SK-N-SH (cell line): ENCODE measurements at regions not wholly inside any gene's neighbourhood (a gene's known extent, or its start where the extent isn't known, plus 50 kb on each side); places are given as distances from the start of the nearest gene placed in this dataset.

ENCODE experiments used
- CTCF ChIA-PET: fragments of 300-600, 350-600 bp; formaldehyde crosslinking; extraction: SDS; loops from one replicate; lab custom pipeline; 2021; lab: Yijun Ruan, JAX
- POLR2A ChIA-PET: fragments of 350-600 bp; sonication (Branson Sonifier 250); formaldehyde crosslinking; extraction: SDS; loops from one replicate; lab custom pipeline; 2020; ENCODE audit warnings: antibody characterized with exemption, inconsistent platforms; lab: Yijun Ruan, JAX
- DNase-seq: peaks from one replicate; pipeline ENCODE4 v3.0.0; 2012
- H2AFZ ChIP-seq: fragments of 200-600 bp; sonication (generic); 2 replicates; pipeline ENCODE4 v1.8.1; 2016; ENCODE audit warnings: antibody characterized with exemption, mild to moderate bottlenecking, low read depth
- H3F3A ChIP-seq: fragments of 200-600 bp; sonication (generic); replicated peaks from 2 replicates; pipeline ENCODE3; 2016; ENCODE audit warnings: antibody characterized with exemption, mild to moderate bottlenecking; ENCODE audit not compliant: insufficient read depth
- H3K27ac ChIP-seq, 2 experiments: fragments of 200-500 bp in 1 of 2; fragments of 200-600 bp in 1 of 2; sonication (Bioruptor generic) in 1 of 2; sonication (generic), shearing (Covaris generic) in 1 of 2; 2 replicates each; pipeline versions ENCODE4 v1.5.1 to v1.6.1; 2014 to 2016; ENCODE audit warnings: low read depth in 2 of 2, inconsistent platforms in 1 of 2, low read length in 1 of 2, mild to moderate bottlenecking in 1 of 2, mixed read lengths in 1 of 2
- H3K27me3 ChIP-seq: fragments of 200-600 bp; sonication (generic), shearing (Covaris generic); 2 replicates; pipeline ENCODE4 v1.6.1; 2016; ENCODE audit warnings: mixed run types; ENCODE audit not compliant: insufficient read depth
- H3K36me3 ChIP-seq, 2 experiments: fragments of 200-500 bp in 1 of 2; fragments of 200-600 bp in 1 of 2; sonication (Bioruptor generic) in 1 of 2; sonication (generic) in 1 of 2; replicated peaks in 1 of 2; 2 replicates each; pipeline versions ENCODE3 to v1.5.1; 2014 to 2016; ENCODE audit warnings: low read length in 1 of 2, mild to moderate bottlenecking in 1 of 2; ENCODE audit not compliant: insufficient read depth in 2 of 2, control insufficient read depth in 1 of 2
- H3K4me1 ChIP-seq, 2 experiments: fragments of 200-500 bp in 1 of 2; fragments of 200-600 bp in 1 of 2; sonication (Bioruptor generic) in 1 of 2; sonication (generic), shearing (Covaris generic) in 1 of 2; 2 replicates each; pipeline versions ENCODE4 v1.5.1 to v1.6.1; 2014 to 2016; ENCODE audit warnings: low read depth in 1 of 2, low read length in 1 of 2, mixed run types in 1 of 2; ENCODE audit not compliant: insufficient read depth in 2 of 2, control insufficient read depth in 1 of 2
- H3K4me2 ChIP-seq: fragments of 200-600 bp; sonication (generic), shearing (Covaris generic); 2 replicates; pipeline ENCODE4 v1.6.1; 2017; ENCODE audit warnings: mixed run types
- H3K4me3 ChIP-seq, 2 experiments: fragments of 200-500 bp in 1 of 2; fragments of 200-600 bp in 1 of 2; sonication (Bioruptor generic) in 1 of 2; sonication (generic), shearing (Covaris generic) in 1 of 2; 2 replicates each; pipeline versions ENCODE4 v1.5.1 to v1.8.1; 2014 to 2016; ENCODE audit warnings: low read depth in 2 of 2, inconsistent platforms in 1 of 2, low read length in 1 of 2, mild to moderate bottlenecking in 1 of 2, mixed read lengths in 1 of 2, moderate library complexity in 1 of 2
- H3K79me2 ChIP-seq: fragments of 200-600 bp; sonication (generic); 2 replicates; pipeline ENCODE4 v1.8.1; 2017; ENCODE audit warnings: mild to moderate bottlenecking; ENCODE audit not compliant: insufficient read depth
- H3K9ac ChIP-seq: fragments of 200-600 bp; sonication (generic); 2 replicates; pipeline ENCODE4 v1.6.1; 2017; ENCODE audit warnings: mixed run types
- H3K9me2 ChIP-seq: fragments of 200-600 bp; sonication (generic); 2 replicates; pipeline ENCODE4 v1.6.1; 2017; ENCODE audit warnings: mixed run types
- H3K9me3 ChIP-seq: fragments of 200-600 bp; sonication (generic); 2 replicates; pipeline ENCODE4 v1.6.1; 2017; ENCODE audit warnings: mixed run types, mild to moderate bottlenecking, moderate library complexity
- H4K20me1 ChIP-seq: fragments of 200-600 bp; sonication (generic); 2 replicates; pipeline ENCODE4 v1.6.1; 2017; ENCODE audit warnings: mild to moderate bottlenecking, mixed run types; ENCODE audit not compliant: insufficient read depth
- EZH2phosphoT487 ChIP-seq: fragments of 200-600 bp; sonication (generic); IDR thresholded peaks from 2 replicates; pipeline ENCODE4 v1.6.1; 2017; ENCODE audit warnings: low read depth, mixed run types, mild to moderate bottlenecking, antibody characterized with exemption, moderate library complexity, borderline replicate concordance
- MAX ChIP-seq: IDR thresholded peaks from 2 replicates; pipeline ENCODE4 v1.4.0; 2012; ENCODE audit warnings: low read depth
- MEF2A ChIP-seq: IDR thresholded peaks from 2 replicates; pipeline ENCODE4 v1.4.0; 2012; ENCODE audit warnings: low read depth, borderline replicate concordance
- RAD21 ChIP-seq: IDR thresholded peaks from 2 replicates; pipeline ENCODE4 v1.6.1; 2012; ENCODE audit warnings: mild to moderate bottlenecking, low read length
- TCF12 ChIP-seq: IDR thresholded peaks from 2 replicates; pipeline ENCODE4 v1.4.0; 2012
- YY1 ChIP-seq: IDR thresholded peaks from 2 replicates; pipeline ENCODE4 v1.4.0; 2012; ENCODE audit warnings: low read depth, mild to moderate bottlenecking
- WGBS: methylation state at CpG from one replicate; pipeline ENCODE4 v1.1.6; 2017; ENCODE audit warnings: low lambda C conversion rate; 5-methylcytosine and 5-hydroxymethylcytosine counted together
- TF ChIP-seq, protein P1 (sequence below): fragments of 200-600 bp; sonication (generic); IDR thresholded peaks from 2 replicates; pipeline ENCODE4 v1.6.1; 2017; ENCODE audit warnings: antibody characterized with exemption, mild to moderate bottlenecking, moderate library complexity
- TF ChIP-seq, protein P2 (sequence below): IDR thresholded peaks from 2 replicates; pipeline ENCODE4; 2012

- TF ChIP-seq MEF2A (no peak), RAD21 (no peak)
Observed at GRCh38 chr5:93179466-93179865, 401.6 kb downstream of the NR2F1-AS1 start (continued).

GRCh38 chr5:93174930-93175329, 406.1 kb downstream of the NR2F1-AS1 start:
- WGBS: 71% methylated on average over 1 of the region's 1 CpG
- Histone ChIP-seq H4K20me1 (no peaks in the 10 kb centered on the region), H3K4me3 (no peak overlapping the region), H3K79me2 (no peaks in the 10 kb centered on the region), H3K36me3 (no peaks in the 10 kb centered on the region), H3K9ac (no peak overlapping the region)
- CTCF ChIA-PET: no interaction called here
- POLR2A ChIA-PET: no interaction called here
- DNase-seq: no peak
- no peak for TF ChIP-seq EZH2phosphoT487
- TF ChIP-seq, all 33 proteins: peak for 0
- Histone ChIP-seq H3K27ac (no peak overlapping the region), H3K9me3 (no peaks in the 10 kb centered on the region), H2AFZ (no peak overlapping the region), H3K4me2 (no peak overlapping the region), H3K27me3 (no peaks in the 10 kb centered on the region), H3K9me2 (no peaks in the 10 kb centered on the region), H3F3A (no peaks in the 10 kb centered on the region), H3K4me1 (no peaks in the 10 kb centered on the region; a peak in 1 of 4 replicates)

- ChIA-PET CTCF (no interaction called here), POLR2A (no interaction called here)
- Histone ChIP-seq H3K9ac (no peak overlapping the region), H3K9me3 (no peaks in the 10 kb centered on the region), H3K36me3 (no peaks in the 10 kb centered on the region), H3F3A (peaks cover 27% of the 10 kb centered on the region), H3K4me1 (peaks cover 10 to 21% of the 10 kb centered on the region in 2 experiments), H4K20me1 (no peaks in the 10 kb centered on the region), H3K79me2 (no peaks in the 10 kb centered on the region), H2AFZ (no peak overlapping the region), H3K27me3 (no peaks in the 10 kb centered on the region), H3K4me3 (no peak overlapping the region), H3K27ac (peak overlapping the region in 1 of 2 experiments; percentile 88; a peak in 1 of 4 replicates), H3K4me2 (no peak overlapping the region), H3K9me2 (no peaks in the 10 kb centered on the region)
- no peak for DNase-seq
- 96% methylated on average over 2 of the region's 2 CpGs for WGBS
- TF ChIP-seq, protein P1, sequence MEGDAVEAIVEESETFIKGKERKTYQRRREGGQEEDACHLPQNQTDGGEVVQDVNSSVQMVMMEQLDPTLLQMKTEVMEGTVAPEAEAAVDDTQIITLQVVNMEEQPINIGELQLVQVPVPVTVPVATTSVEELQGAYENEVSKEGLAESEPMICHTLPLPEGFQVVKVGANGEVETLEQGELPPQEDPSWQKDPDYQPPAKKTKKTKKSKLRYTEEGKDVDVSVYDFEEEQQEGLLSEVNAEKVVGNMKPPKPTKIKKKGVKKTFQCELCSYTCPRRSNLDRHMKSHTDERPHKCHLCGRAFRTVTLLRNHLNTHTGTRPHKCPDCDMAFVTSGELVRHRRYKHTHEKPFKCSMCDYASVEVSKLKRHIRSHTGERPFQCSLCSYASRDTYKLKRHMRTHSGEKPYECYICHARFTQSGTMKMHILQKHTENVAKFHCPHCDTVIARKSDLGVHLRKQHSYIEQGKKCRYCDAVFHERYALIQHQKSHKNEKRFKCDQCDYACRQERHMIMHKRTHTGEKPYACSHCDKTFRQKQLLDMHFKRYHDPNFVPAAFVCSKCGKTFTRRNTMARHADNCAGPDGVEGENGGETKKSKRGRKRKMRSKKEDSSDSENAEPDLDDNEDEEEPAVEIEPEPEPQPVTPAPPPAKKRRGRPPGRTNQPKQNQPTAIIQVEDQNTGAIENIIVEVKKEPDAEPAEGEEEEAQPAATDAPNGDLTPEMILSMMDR: no peak
- TF ChIP-seq TCF12 (peak; percentile 19; the same call in 1 of the 2 replicates), RAD21 (no peak), YY1 (no peak), MAX (no peak)
- TF ChIP-seq, protein P2, sequence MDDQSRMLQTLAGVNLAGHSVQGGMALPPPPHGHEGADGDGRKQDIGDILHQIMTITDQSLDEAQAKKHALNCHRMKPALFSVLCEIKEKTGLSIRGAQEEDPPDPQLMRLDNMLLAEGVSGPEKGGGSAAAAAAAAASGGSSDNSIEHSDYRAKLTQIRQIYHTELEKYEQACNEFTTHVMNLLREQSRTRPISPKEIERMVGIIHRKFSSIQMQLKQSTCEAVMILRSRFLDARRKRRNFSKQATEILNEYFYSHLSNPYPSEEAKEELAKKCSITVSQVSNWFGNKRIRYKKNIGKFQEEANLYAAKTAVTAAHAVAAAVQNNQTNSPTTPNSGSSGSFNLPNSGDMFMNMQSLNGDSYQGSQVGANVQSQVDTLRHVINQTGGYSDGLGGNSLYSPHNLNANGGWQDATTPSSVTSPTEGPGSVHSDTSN: 0 out of 2 replicates have a peak, but pooled peaks have one; percentile 34
Observed at GRCh38 chr5:93165559-93165958, 415.5 kb downstream of the NR2F1-AS1 start.
